Prostate gland (tissue), 2 donors: ENCODE measurements at regions not wholly inside any gene's neighbourhood (a gene's known extent, or its start where the extent isn't known, plus 50 kb on each side); places are given as distances from the start of the nearest gene placed in this dataset.

Experiments used
- CTCF ChIP-seq, 4 experiments: fragments of 200-600 bp in 2 of 4; fragments of 450-650 bp in 2 of 4; sonication (generic) in 2 of 4; IDR thresholded peaks; 1 replicate in 3 of 4; 2 replicates in 1 of 4; pipeline ENCODE4 v1.5.1; 2016 to 2019; ENCODE audit warnings: antibody characterized with exemption in 4 of 4, mild to moderate bottlenecking in 2 of 4, moderate library complexity in 2 of 4
- POLR2A ChIP-seq: fragments of 450-650 bp; IDR thresholded peaks from one replicate; pipeline ENCODE4 v1.6.1; 2016; ENCODE audit warnings: antibody characterized with exemption, mild to moderate bottlenecking
- POLR2AphosphoS5 ChIP-seq: sonication (generic); formaldehyde crosslinking; IDR thresholded peaks from one replicate; pipeline ENCODE4 v1.6.1; 2017; ENCODE audit warnings: antibody characterized with exemption

- TF ChIP-seq CTCF (IDR thresholded peaks at IDR 0.05) (no peak), POLR2A (no peak), POLR2AphosphoS5 (no peak)
Observed at GRCh38 chr5:161022151-161022550, 170.1 kb upstream of the ATP10B start.
